Endothelial cell of umbilical vein (primary cell): ENCODE measurements at regions not wholly inside any gene's neighbourhood (a gene's known extent, or its start where the extent isn't known, plus 50 kb on each side); places are given as distances from the start of the nearest gene placed in this dataset.

Experiments
- BruUV-seq: library from RNA; stranded (reverse); fragments of 400-500 nt; replicated peaks from 2 replicates; lab custom pipeline; 2021; lab: Mats Ljungman, UMichigan
- CTCF ChIA-PET: fragments of 300-600, 350-600 bp; sonication (Branson Sonifier 250); formaldehyde crosslinking; loops from one replicate; lab custom pipeline; 2021; ENCODE audit warnings: antibody characterized with exemption, inconsistent platforms; lab: Charles Lee
- POLR2A ChIA-PET: fragments of 300-600, 350-600 bp; sonication (Branson Sonifier 250); formaldehyde crosslinking; loops from one replicate; lab custom pipeline; 2021; ENCODE audit warnings: antibody characterized with exemption, inconsistent platforms; lab: Charles Lee
- DNase-seq: peaks from one replicate; pipeline ENCODE4 v3.0.0-alpha.2; 2011; ENCODE audit warnings: low read depth, low spot score
- FAIRE-seq: peaks from 2 replicates; lab custom pipeline; 2011; peaks lifted over from hg19 to GRCh38; lab: Jason Lieb, UNC
- H2AFZ ChIP-seq: 2 replicates; pipeline ENCODE4 v1.6.0; 2012; ENCODE audit warnings: low read depth, low read length, control low read depth, inconsistent platforms
- H3K27ac ChIP-seq: 2 replicates; pipeline ENCODE4 v1.5.1; 2011; ENCODE audit warnings: low read depth, mild to moderate bottlenecking, control low read depth, low read length, moderate library complexity; ENCODE audit not compliant: insufficient read depth
- H3K27me3 ChIP-seq, 2 experiments: 2 replicates each; pipeline versions ENCODE4 v1.6.0 to v1.6.1; 2011; ENCODE audit warnings: low read length in 2 of 2, mixed read lengths in 1 of 2; ENCODE audit not compliant: control insufficient read depth in 2 of 2, insufficient read depth in 2 of 2
- H3K36me3 ChIP-seq, 2 experiments: 2 replicates in 1 of 2; 3 replicates in 1 of 2; pipeline ENCODE4 v1.5.1; 2011; ENCODE audit warnings: low read length in 2 of 2, mild to moderate bottlenecking in 1 of 2, moderate library complexity in 1 of 2; ENCODE audit not compliant: control insufficient read depth in 2 of 2, insufficient read depth in 2 of 2; ENCODE audit errors: extremely low read depth in 1 of 2
- H3K4me1 ChIP-seq: 3 replicates; pipeline ENCODE4 v1.5.1; 2011; ENCODE audit warnings: mild to moderate bottlenecking, low read length; ENCODE audit not compliant: control insufficient read depth, insufficient read depth; ENCODE audit errors: extremely low read depth
- H3K4me2 ChIP-seq: 2 replicates; pipeline ENCODE4 v1.6.1; 2011; ENCODE audit warnings: low read length, control low read depth, mixed read lengths; ENCODE audit not compliant: insufficient read depth
- H3K4me3 ChIP-seq, 3 experiments: fragments of 200-600 bp in 1 of 3; sonication (generic), shearing (Covaris generic) in 1 of 3; replicated peaks in 1 of 3; 2 replicates each; pipeline ENCODE4 v1.5.1; 2011 to 2016; ENCODE audit warnings: control low read depth in 3 of 3, low read length in 3 of 3, mild to moderate bottlenecking in 2 of 3, inconsistent platforms in 1 of 3, low read depth in 1 of 3, moderate library complexity in 1 of 3; ENCODE audit not compliant: insufficient read depth in 1 of 3
- H3K79me2 ChIP-seq: 2 replicates; pipeline ENCODE4 v1.6.0; 2012; ENCODE audit warnings: low read length, inconsistent platforms; ENCODE audit not compliant: control insufficient read depth, insufficient read depth
- H3K9ac ChIP-seq: replicated peaks from 2 replicates; pipeline ENCODE3; 2011; ENCODE audit warnings: low read length, control low read depth; ENCODE audit not compliant: insufficient read depth; ENCODE audit errors: extremely low read depth
- H3K9me1 ChIP-seq: replicated peaks from 3 replicates; pipeline ENCODE4 v1.6.0; 2011; ENCODE audit warnings: mild to moderate bottlenecking, low read length; ENCODE audit not compliant: control insufficient read depth, insufficient read depth; ENCODE audit errors: extremely low read depth
- H3K9me3 ChIP-seq: replicated peaks from 2 replicates; pipeline ENCODE4 v1.5.1; 2012; ENCODE audit warnings: low read length, inconsistent platforms; ENCODE audit not compliant: control insufficient read depth, insufficient read depth
- H4K20me1 ChIP-seq: replicated peaks from 2 replicates; pipeline ENCODE3; 2011; ENCODE audit warnings: mild to moderate bottlenecking, low read length; ENCODE audit not compliant: control insufficient read depth, insufficient read depth; ENCODE audit errors: extremely low read depth
- CTCF ChIP-seq, 2 donors: IDR thresholded peaks; 1 replicate in 1 of 2; 2 replicates in 1 of 2; pipeline ENCODE4 v1.5.1; 2011; ENCODE audit warnings: low read length in 2 of 2, mild to moderate bottlenecking in 2 of 2, moderate library complexity in 2 of 2, control low read depth in 1 of 2, inconsistent platforms in 1 of 2, low read depth in 1 of 2; ENCODE audit not compliant: insufficient read depth in 1 of 2; ENCODE audit errors: extremely low read depth in 1 of 2
- EZH2 ChIP-seq: IDR thresholded peaks from 2 replicates; pipeline ENCODE4 v1.6.1; 2012; ENCODE audit warnings: borderline replicate concordance, low read depth, mild to moderate bottlenecking, moderate library complexity, low read length, inconsistent platforms; ENCODE audit not compliant: severe bottlenecking
- FOS ChIP-seq: IDR thresholded peaks from 2 replicates; pipeline ENCODE4 v1.6.1; 2011; ENCODE audit warnings: mild to moderate bottlenecking, low read length, moderate library complexity, borderline replicate concordance; ENCODE audit not compliant: insufficient read depth
- GATA2 ChIP-seq: IDR thresholded peaks from 2 replicates; pipeline ENCODE4 v1.7.0; 2011; ENCODE audit warnings: low read depth, mild to moderate bottlenecking, moderate library complexity, mixed read lengths, low read length; ENCODE audit not compliant: insufficient read length, insufficient read depth
- JUN ChIP-seq: IDR thresholded peaks from 2 replicates; pipeline ENCODE4 v1.6.1; 2011; ENCODE audit warnings: borderline replicate concordance, low read depth; ENCODE audit not compliant: insufficient read length, insufficient read depth
- MAX ChIP-seq: IDR thresholded peaks from 2 replicates; pipeline ENCODE4 v1.6.1; 2011; ENCODE audit not compliant: insufficient read depth, insufficient read length
- MYC ChIP-seq: IDR thresholded peaks from one replicate; pipeline ENCODE4 v1.6.1; 2011; ENCODE audit warnings: mild to moderate bottlenecking, low read depth, low read length
- POLR2A ChIP-seq: IDR thresholded peaks from 2 replicates; pipeline ENCODE4 v1.6.1; 2012; ENCODE audit warnings: low read depth, mild to moderate bottlenecking, control low read depth, low read length
- POLR2AphosphoS5 ChIP-seq: IDR thresholded peaks from 2 replicates; pipeline ENCODE4 v1.6.1; 2012; ENCODE audit warnings: low read depth, mild to moderate bottlenecking, control low read depth, low read length, moderate library complexity; ENCODE audit not compliant: insufficient read depth
- dilution Hi-C: fragments of 300-500 bp; cut with MboI; formaldehyde crosslinking; loops from one replicate; pipeline ENCODE4 v1.15.0; 2019; ENCODE audit warnings: low sequenced_read_pairs; ENCODE audit not compliant: extremely low pct_ligation_motif_present
- intact Hi-C: fragments of 100-400 bp; cut with micrococcal nuclease; formaldehyde crosslinking; loops from one replicate; pipeline ENCODE4 v1.10.0; 2022

GRCh38 chr13:50467156-50468110 lies 376.1 kb downstream of the DLEU7 start:
- Histone ChIP-seq H3K27ac (no peak overlapping the region), H3K36me3 (no peaks in the 10 kb centered on the region), H3K4me1 (peaks cover 5% of the 10 kb centered on the region), H2AFZ (no peak overlapping the region), H3K4me2 (no peak overlapping the region), H3K9ac (no peak overlapping the region), H3K9me1 (no peaks in the 10 kb centered on the region), H3K79me2 (no peaks in the 10 kb centered on the region), H3K4me3 (no peak overlapping the region), H4K20me1 (no peaks in the 10 kb centered on the region), H3K27me3 (no peaks in the 10 kb centered on the region), H3K9me3 (no peaks in the 10 kb centered on the region)
- intact Hi-C loops (no loop called here), dilution Hi-C loops (no loop called here)
- CTCF ChIA-PET = no interaction called here
- FAIRE-seq (no peak), DNase-seq (no peak)
- POLR2A ChIA-PET = no interaction called here
- TF ChIP-seq MAX (no peak), GATA2 (no peak), MYC (no peak), POLR2A (no peak), JUN (no peak), POLR2AphosphoS5 (no peak), CTCF (IDR thresholded peaks at IDR 0.05; ENCODE audit: extremely low read depth in 1 of 2, insufficient read depth in 1 of 2, low read depth in 1 of 2, low read length in 2 of 2) (no peak), FOS (no peak), EZH2 (no peak)
- BruUV-seq = no TSS peak
